SKM-1 (cell line): ENCODE measurements at regions not wholly inside any gene's neighbourhood (a gene's known extent, or its start where the extent isn't known, plus 50 kb on each side); places are given as distances from the start of the nearest gene placed in this dataset.

ENCODE experiments used
- DNase-seq: peaks from one replicate; lab custom pipeline; 2025; ENCODE audit not compliant: unreplicated experiment; lab: John Stamatoyannopoulos, UW

DNA sequence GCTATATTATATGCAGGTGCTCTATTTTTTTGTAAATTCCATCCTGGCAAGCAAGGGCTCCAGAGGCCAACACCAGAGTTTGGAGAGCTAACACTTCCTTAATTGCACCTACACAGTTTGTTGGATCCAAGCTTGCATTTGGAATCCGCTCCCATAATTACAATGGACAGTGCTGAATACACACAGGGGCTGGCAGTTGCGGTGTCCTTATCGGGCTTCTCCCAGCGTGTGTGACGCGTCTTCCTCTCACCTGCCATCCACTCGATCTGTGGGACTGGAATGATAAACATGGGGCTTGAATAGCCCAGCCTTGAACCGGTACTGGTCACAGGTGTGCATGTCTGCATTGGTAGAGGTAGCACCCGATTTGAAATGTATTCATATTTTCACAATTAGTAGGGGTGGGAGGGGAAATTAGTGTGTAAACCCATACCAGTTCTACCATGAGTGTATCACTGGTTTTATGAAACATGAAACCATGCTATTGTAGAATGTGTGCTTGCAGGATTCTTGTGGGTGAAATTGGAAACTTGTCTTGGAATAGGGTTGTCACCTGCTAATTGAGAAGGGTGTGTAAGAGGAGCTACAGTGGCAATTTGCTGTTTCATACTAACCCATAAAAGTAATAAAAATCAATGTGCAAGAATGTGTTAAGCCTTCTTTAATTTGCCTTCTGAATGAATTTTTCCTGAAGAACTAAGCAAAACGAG is 316.5 kb downstream of the WDR11 start:
- no peak for DNase-seq

DNA sequence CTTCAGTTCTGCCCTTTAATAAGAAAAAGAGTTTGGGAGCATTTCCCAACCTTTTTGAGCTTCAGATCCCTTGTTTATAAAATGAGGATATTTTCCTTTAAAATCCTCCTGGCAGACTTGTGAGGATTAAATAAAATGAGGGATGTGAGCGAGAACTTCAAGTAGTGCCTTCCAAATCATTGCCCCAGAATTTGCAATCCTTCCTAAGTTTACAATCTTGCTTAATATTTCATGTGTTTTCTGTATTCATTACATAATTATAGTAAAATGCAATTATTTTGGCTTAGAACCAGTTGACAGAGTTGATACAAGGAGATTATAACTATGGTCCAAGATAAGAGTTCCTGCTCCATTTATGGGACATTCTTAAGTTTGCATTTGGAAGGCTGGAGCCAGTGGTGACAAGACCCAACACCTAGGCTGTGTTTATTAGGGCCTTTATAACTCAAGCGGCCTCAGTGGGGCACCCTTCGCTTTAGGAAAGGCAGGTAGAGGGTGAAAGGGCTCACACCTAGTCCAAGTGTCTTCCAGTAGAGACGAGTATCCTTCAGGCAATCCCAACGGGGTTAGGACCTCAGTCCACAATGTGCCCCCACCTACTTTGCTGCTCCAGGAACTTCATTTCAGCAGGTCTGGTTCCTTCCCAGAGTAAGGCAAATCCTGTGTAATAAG is 317.5 kb downstream of the WDR11 start:
- DNase-seq = no peak

DNA sequence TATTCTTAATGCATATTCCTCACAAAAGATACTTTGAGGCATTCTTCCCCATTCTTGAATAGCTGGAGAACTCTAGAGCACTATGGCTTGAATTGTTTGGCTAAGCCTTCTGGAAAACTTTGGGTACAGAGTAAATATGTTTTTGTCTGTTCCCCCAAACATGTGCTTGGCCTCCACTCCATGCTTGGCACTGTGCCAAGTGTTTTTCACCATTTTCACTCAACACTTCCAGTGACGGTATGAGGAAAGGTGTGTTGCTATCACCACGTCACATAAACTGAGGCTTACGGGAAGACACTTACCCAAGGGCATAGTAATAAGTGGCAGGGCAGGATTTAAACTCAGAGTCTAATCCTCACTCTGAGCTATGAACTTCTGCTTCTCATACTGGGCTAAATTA is 318.2 kb downstream of the WDR11 start:
- no peak for DNase-seq

DNA sequence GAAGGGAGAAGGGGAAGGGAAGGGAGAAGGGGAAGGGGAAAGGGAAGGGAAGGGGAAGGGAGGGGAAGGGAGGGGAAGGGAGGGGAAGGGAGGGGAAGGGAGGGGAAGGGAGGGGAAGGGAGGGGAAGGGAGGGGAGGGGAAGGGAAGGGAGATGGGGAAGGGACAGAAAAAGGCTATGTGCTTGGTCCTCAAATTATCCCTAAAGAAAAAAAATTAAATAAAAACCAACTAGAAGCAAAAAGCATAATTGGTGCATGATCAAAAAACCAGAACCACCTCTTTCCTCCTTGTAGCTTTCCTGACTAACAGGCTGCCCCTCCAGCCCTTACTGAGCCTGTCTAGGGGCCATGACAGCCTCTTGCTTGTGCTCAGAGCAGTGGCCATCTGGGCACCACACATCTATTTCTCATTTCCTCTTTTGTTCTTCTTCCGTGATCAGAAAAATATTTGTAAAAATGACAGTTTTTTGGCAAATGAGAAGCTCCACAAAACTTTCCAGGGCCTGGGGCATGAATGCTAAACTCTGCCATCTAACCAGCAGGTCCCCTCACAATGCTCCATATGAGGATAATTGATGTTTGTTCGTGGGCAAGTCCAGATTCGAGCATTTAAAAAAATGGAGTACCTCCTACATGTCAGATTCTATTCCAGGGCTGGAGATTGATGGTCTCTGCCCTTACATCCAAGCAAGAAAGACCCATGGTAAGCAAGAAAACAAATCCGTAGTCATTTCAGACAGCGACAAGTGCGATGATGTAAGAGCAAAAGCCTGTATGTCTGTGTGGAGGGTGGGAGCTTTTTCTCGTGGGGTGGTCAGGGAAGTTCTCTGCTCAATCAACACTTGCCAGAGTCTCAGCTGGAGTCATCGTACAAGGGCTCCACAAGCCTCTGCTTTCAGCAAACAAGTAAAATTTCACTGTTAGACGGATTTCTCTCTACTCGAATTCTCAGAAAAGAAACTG is 320.9 kb downstream of the WDR11 start:
- no peak for DNase-seq

DNA sequence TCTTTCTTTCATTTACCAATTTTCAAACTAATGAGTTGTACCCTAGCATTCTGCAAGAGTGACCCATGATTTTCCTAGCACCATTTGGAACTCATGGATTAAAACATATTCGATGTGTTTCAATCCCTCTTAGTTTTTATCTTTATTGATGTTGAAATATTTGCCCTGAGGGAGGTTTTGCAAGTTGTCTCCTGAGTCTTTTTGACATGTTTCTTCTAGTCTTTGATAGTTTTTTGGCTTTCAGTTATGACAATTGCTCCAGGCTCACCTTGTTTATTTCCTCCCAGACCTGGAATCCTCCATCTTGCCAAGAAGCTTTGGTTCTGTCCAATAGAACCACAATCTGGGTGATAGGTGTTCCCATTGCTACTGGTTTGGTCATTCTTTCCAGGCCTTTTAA is 327.8 kb downstream of the WDR11 start:
- DNase-seq = no peak

DNA sequence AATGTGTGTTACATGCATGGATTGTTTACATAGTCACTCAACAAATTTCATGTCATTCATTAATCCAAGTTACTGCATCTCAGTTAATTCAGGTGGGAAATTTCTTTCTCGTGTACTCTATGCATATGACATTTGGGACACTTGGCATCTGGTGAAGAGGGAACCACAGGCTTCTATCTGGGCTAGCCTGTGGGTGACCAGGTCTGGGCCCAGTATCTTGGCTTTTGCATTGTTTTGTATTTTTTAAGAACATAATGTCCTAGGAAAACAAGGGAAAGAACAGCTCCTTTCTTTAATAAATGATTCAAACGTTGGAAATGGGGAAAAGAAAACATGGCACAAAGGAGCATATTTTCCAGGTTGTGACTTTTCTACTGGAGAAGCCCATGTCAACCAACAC is 331.1 kb downstream of the WDR11 start:
- no peak for DNase-seq

DNA sequence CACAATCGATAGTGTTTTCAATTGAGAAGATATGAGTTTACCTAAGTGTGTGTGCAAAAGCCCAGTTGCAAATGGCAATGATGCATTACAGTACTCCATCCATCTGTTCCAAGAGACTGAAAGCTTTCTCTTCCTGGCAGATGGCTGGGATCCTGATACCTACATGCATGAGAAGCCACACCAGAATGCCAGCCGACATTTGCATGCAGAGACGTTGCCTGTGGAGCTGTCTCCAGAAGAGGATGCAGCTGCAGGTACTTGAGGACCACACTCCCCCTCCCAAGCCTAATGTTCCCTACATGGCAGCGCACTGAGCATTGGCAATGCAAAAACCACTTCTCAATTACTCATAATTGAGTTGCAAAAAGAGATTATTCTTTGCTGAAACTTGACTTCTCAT is 332.1 kb downstream of the WDR11 start:
- DNase-seq = no peak

DNA sequence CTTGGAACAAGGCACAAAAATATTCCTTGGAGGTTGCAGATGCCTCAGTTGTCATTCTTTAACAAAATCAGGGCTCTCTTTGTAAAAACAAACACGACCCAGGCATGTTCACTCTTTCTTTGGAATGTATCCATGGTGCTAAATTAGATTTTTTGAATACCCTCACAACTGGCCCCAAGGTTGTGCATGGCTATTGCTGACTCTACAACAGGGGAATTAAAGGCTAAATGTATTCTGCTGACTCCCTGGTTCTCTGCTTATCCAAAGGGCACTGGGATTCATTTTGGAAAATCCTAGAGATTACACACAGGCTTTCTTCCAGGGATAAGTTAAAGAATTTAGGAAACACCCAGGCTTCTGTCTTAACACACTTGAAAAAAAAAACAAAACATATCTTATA is 332.5 kb downstream of the WDR11 start:
- no peak for DNase-seq

DNA sequence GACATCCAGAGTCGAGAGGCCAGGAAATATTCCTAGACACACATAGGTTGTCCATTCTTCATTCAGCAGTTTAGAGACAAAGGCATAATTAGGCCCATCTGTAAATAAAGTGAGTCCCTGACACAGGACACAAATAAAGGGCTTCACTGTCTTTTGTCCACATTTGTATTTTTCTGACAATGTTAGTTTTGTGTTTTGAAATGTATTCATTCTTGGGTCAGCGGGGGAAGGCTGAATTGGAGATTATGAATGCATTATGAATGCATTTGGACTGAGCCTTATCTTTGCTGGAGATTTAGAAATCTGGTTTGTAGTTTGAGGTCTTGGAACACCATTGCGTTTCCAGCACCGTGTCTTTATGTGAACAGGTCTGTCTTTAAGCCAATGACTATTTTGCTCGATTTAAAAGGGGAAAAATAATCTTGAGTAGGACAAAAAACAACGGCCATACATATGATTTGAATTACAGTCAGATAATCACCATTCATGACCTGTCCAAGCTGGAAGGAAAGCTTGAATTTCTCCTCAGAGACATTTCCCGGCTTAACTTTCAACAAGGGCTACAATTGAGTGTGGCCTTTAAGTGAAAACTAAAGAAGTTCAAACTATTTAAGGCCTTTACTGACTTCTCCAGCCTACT is 334.8 kb downstream of the WDR11 start:
- no peak for DNase-seq

DNA sequence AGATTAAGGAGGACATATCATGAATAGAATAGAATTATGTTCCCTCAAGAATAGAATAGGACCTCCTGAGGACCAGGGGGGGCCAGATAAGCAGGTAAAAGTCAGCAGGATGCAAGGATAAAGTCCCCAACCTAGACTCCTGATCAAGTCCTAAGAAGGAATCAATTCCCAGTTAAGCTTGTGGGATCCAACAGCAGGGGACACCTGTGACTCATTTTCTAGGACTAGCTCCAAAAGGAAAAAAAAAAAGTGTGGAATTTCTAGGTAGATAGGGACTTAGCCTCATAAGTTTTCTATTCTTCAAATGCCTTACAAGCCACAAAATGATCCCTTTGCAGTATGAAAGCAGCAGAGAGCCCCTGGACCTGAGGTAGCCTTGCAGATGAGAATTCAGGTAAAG is 336.2 kb downstream of the WDR11 start:
- DNase-seq = no peak

DNA sequence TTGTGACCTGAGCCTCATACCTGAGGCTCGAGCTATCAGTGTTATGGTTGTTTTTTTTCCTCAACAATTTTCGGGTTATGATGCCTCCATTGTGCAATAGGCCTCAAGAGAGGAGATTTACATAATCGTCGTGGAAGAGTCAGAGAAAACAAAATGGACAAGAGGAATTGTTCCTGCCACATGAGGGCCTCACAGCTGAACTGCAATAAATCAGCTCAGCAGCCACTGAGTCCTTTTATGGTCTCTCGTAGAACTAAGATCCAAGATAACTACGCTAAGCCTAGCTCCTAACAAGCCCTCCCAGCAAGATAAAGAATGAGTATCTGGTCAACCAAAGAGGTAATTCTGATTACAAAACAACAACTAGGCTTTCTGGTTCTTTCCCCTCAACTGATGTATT is 336.8 kb downstream of the WDR11 start:
- no peak for DNase-seq

DNA sequence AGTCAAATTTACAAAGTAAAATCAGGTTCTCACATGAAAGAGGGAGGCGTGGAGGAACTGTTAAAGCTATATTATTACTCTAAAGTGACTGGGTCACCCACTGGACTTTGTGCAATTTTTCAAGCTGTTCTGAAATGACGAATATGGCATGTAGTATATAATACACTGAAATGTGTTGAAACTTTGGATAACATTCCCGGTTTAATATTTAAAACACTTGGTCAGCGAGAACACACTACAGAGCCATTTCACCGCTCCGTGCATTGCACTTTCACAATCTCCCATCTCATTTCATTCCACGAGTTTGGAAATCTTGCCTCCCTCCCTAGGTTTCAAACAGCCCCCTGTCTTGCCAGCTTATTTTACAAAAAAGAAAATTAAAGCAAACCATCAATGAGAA is 337.9 kb downstream of the WDR11 start:
- DNase-seq = no peak

DNA sequence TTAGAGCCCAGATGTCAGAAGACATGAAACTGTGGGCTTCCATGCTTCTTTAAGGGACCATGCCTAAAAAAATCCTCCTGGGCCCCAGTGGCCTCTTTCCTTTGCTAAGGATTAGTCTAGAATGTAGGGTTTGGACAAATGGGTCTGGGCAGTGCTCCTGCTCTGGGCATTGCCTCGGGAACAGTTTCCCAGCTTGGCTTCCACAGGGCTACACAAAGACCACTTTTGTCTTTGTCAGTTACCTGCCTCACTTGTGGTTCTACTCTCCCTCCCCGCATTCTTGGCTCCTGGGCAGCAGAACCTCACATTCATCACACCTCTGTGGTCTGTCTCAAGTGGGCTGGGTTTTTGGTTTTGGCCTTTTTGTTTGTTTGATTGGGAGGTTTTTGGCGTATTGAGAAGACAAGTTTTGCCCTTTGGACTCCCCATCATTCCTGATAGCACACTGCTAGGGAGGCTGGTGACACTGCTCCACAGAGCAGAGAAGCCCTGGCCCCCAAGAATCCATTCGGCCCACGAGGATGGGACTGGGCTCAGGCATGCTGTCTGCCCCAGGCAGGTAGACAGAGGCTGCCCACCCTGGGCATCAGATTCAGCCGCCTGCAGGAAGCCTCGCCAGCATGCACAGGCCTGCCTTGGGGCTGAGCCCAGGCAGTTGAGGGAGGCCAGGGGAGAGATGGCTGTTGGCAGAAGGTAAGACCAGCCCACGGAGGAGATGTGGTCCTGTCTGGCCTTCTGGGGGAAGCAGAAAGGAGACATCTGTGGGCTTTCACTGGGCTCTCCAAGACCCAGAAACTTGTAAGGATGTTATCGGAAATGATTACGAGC is 343.7 kb downstream of the WDR11 start:
- DNase-seq = no peak

DNA sequence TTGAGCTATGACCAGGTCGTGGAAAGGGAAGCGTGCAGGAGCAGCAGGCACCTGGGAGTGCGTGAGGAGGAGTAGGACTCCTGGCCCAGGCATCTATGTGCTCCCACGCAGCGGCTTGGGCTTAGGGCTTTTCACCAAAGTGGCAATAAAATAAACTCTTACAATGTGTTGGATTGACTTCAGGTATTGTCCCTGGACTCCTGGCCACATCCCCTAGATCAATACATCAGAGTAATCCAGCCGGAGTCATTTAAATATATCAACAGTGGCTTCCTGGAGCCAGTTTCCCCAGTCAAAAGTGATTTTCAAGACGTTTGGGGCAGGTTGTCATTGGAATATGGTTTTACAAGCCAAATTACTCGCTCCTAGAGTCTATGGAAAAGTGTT is 344.4 kb downstream of the WDR11 start:
- no peak for DNase-seq

DNA sequence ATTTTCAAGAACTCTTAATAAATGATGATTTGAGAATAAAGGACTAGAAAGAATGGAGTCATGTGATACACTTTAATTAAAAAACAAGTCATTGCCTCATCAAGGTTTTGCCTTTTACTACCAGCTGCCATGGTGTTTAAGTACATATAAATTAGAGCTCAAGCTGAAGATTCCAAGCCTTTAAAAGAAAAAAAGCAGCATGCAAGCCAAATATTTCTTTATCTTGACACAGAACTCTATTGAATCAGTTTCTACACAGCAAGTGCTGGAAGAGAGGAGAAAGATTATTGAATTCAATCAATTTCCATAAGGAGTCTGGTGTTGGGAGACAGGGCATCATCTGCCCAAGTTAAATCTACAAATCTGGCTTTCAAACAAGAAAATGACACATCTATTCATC is 347.9 kb downstream of the WDR11 start:
- no peak for DNase-seq

DNA sequence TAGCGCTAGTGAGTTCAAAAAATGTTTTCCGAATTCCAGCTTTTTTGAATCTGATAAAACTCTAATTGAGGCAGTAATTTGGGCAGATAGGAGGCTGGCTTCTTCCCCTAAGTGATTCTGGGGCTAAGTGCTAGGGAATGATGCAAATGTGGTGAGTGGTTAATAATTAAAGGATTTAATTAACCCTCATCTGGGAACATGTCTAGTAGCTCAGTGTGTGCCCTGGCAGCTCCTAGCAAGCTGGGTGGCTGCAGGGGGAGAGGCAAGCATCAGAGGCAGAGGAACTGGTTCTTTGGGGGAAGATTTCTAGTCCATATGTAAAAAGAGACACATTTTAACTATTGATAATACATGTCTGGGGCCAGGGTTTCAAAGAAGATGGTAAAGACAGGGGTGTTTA is 354.5 kb downstream of the WDR11 start:
- no peak for DNase-seq

DNA sequence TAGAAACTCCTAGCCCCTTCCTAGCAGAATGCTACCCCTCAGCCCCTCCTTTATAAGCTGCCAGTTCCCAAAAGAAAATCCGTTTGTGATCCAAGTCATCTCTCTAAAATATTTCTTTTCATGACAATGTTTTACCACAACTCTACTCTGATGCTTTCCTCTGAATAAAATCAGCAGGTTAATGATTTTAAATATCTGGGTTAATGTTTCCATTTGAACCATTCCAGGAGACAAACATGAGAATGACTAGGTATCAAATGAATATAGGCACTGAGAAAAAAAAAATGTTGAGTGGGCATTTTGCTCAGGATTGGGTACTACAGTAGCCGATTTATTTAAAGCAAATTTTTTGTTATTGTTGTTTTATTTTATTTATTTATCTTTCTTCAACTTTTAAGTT is 360.3 kb downstream of the WDR11 start:
- no peak for DNase-seq

DNA sequence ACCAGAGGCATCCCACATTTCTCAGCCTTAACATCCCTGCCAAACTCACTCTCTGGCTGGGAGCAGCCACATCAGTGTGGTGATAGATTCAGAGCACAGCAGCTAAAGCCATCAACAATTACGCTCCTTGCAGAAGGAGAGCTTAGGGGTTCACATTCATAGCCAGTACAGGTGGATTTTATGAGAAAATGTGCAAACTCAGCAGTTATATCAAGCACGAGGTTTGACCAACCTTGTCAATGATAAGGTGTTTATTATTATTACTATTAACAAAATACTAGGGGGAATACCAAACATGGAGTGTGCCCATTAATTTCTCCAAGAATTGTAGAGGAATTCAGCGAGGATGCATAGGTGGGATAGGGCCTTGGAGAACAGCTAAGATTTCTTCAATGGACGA is 362.3 kb downstream of the WDR11 start:
- DNase-seq = no peak

DNA sequence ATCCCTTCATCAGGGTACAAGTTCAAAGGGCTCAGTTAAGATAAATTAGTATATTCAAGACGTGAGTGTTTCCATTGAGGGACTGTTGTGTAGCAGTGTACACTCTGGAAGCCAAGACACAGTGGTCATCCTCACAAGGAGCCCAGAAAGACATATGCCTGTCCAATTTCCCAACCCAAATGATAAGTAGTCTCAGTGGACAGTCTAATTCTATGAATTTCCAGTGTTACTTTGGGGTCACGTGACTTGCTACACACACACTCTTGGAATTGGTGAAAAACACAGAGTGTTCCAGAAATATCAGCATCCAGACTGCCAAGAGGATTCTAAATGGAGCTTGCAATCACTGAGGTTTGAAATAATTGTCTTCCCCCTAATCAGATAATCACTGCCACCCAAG is 365.1 kb downstream of the WDR11 start:
- DNase-seq = no peak

DNA sequence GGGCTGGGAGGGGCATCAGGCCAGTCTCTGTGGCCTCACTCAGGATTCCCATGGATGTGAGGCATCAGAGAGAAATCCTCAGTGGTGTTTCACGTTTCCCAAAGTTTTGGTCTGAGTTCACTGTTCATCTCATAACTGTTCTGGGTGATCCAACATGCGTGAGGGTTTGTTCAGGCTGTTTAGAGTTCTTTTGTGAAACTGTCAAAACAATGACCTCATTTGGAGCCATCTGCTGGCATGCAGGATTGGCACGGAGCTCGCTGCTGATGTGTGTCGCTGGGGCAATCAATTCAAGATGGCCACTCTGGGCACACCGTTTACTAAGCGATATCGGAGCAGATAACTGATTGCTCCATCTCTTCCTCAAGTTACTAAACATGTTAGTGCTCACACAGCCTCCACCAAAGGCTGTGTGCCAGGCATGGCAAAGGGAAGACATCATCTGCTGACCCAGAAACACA is 365.6 kb downstream of the WDR11 start:
- no peak for DNase-seq
